Neuronal stem cell (in vitro differentiated cells): ENCODE measurements at regions not wholly inside any gene's neighbourhood (a gene's known extent, or its start where the extent isn't known, plus 50 kb on each side); places are given as distances from the start of the nearest gene placed in this dataset.
"Not testable (repeated sequence)": the region's sequence is repeated elsewhere in the genome, so short reads cannot be mapped to it uniquely, and the experiment has no call there.

Experiments used
- DNase-seq: peaks from one replicate; pipeline ENCODE4 v3.0.0-alpha.2; 2013; ENCODE audit warnings: low spot score
- H2AFZ ChIP-seq: one replicate; pipeline ENCODE4 v1.6.1; 2013; ENCODE audit warnings: mild to moderate bottlenecking, low read length, inconsistent platforms
- H2AK5ac ChIP-seq: 2 replicates; pipeline ENCODE4 v1.6.1; 2013; ENCODE audit warnings: low read depth, mild to moderate bottlenecking, inconsistent platforms, low read length, moderate library complexity, mixed read lengths
- H2BK120ac ChIP-seq: 2 replicates; pipeline ENCODE4 v1.6.1; 2013; ENCODE audit warnings: low read depth, mild to moderate bottlenecking, inconsistent platforms, low read length, moderate library complexity, mixed read lengths
- H2BK12ac ChIP-seq: one replicate; pipeline ENCODE4 v1.6.1; 2013; ENCODE audit warnings: low read length, inconsistent platforms
- H2BK15ac ChIP-seq: 2 replicates; pipeline ENCODE4 v1.6.1; 2013; ENCODE audit warnings: mild to moderate bottlenecking, low read length, inconsistent platforms, mixed read lengths
- H2BK5ac ChIP-seq: one replicate; pipeline ENCODE4 v1.6.1; 2013; ENCODE audit warnings: inconsistent platforms, mild to moderate bottlenecking, low read length, moderate library complexity
- H3K14ac ChIP-seq: one replicate; pipeline ENCODE4 v1.6.1; 2013; ENCODE audit warnings: low read length, inconsistent platforms
- H3K18ac ChIP-seq: 2 replicates; pipeline ENCODE4 v1.6.1; 2013; ENCODE audit warnings: low read length, inconsistent platforms
- H3K23ac ChIP-seq: 2 replicates; pipeline ENCODE4 v1.6.1; 2013; ENCODE audit warnings: low read depth, mild to moderate bottlenecking, mixed read lengths, low read length, inconsistent platforms; ENCODE audit not compliant: poor library complexity
- H3K27ac ChIP-seq: replicated peaks from 3 replicates; pipeline ENCODE4 v1.5.1; 2013; ENCODE audit warnings: low read length, inconsistent platforms
- H3K27me3 ChIP-seq, 3 experiments: 2 replicates each; pipeline ENCODE4 v1.6.1; 2013; ENCODE audit warnings: low read length in 3 of 3, mild to moderate bottlenecking in 2 of 3, inconsistent platforms in 1 of 3, low read depth in 1 of 3, mixed read lengths in 1 of 3, moderate library complexity in 1 of 3; ENCODE audit not compliant: control insufficient read depth in 3 of 3, insufficient read depth in 3 of 3
- H3K36me3 ChIP-seq, 2 donors: replicated peaks in 1 of 2; 2 replicates each; pipeline ENCODE4 v1.6.1; 2013; ENCODE audit warnings: low read length in 2 of 2; ENCODE audit not compliant: control insufficient read depth in 2 of 2, insufficient read depth in 2 of 2
- H3K4ac ChIP-seq: 2 replicates; pipeline ENCODE4 v1.6.1; 2013; ENCODE audit warnings: inconsistent platforms, mild to moderate bottlenecking, low read length, moderate library complexity
- H3K4me1 ChIP-seq, 2 donors: 1 replicate in 1 of 2; 2 replicates in 1 of 2; pipeline ENCODE4 v1.6.1; 2013; ENCODE audit warnings: low read length in 2 of 2, low read depth in 1 of 2; ENCODE audit not compliant: control insufficient read depth in 2 of 2, insufficient read depth in 1 of 2
- H3K4me2 ChIP-seq: one replicate; pipeline ENCODE4 v1.6.1; 2013; ENCODE audit warnings: mild to moderate bottlenecking, low read length, inconsistent platforms; ENCODE audit not compliant: insufficient read depth, poor library complexity, severe bottlenecking
- H3K4me3 ChIP-seq, 2 donors: 2 replicates each; pipeline ENCODE4 v1.5.1; 2013; ENCODE audit warnings: low read length in 2 of 2, mild to moderate bottlenecking in 2 of 2, inconsistent platforms in 1 of 2, moderate library complexity in 1 of 2
- H3K79me1 ChIP-seq: one replicate; pipeline ENCODE4 v1.6.1; 2013; ENCODE audit warnings: low read depth, mild to moderate bottlenecking, inconsistent platforms, low read length, moderate library complexity
- H3K9ac ChIP-seq: one replicate; pipeline ENCODE4 v1.6.1; 2013; ENCODE audit warnings: mild to moderate bottlenecking, low read depth, low read length, inconsistent platforms; ENCODE audit not compliant: poor library complexity
- H3K9me3 ChIP-seq, 2 donors: replicated peaks in 1 of 2; 2 replicates each; pipeline versions ENCODE3 to v1.6.1; 2013; ENCODE audit warnings: low read length in 2 of 2, mild to moderate bottlenecking in 2 of 2, inconsistent platforms in 1 of 2, low read depth in 1 of 2, mixed read lengths in 1 of 2, moderate library complexity in 1 of 2; ENCODE audit not compliant: control insufficient read depth in 2 of 2, insufficient read depth in 1 of 2
- H4K8ac ChIP-seq: one replicate; pipeline ENCODE4 v1.6.1; 2013; ENCODE audit warnings: low read depth, mild to moderate bottlenecking, inconsistent platforms, low read length, moderate library complexity
- H4K91ac ChIP-seq: one replicate; pipeline ENCODE4 v1.6.1; 2013; ENCODE audit warnings: low read length, low read depth, mild to moderate bottlenecking, inconsistent platforms; ENCODE audit not compliant: poor library complexity
- WGBS, 2 donors: extraction: QIAGEN DNeasy Blood & Tissue Kit; methylation state at CpG; one replicate each; pipeline ENCODE4 v1.1.7; 2013; ENCODE audit warnings: missing lambda C conversion rate in 2 of 2, mixed read lengths in 1 of 2; ENCODE audit not compliant: insufficient read length in 2 of 2, insufficient replicate concordance in 1 of 2; ENCODE audit errors: extremely low coverage in 2 of 2; 5-methylcytosine and 5-hydroxymethylcytosine counted together

DNA sequence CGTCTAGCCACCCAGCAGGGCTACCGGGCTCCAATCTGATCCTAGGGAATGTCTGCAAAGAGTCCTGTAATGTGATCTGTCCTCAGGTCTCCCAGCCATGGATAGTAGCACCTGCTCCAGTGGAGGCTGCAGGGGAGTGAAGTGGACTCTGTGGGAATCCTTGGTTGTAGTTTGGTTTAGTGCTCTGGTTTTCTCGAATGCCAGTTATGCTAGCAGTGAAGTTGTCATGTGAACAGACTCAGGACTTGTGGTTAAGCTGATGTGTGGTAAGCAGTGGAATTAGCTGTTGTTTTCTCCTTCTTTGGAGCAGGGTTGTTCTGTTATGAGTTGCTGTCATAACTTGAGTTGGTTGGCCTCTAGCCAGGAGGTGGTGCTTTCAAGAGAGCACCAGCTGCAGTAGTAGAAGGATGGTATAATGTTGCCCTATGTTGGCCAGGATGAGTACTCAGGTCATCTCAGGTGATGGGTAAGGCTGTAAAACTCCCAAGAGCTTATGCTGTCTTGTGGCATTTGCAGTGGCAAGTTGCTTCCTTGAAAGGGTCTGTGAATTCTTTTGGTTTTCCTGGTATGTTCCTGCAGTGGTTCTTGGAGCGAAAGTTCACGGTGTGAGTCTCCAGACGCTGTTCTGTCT lies 390.2 kb downstream of the UTRN start:
- H2BK15ac ChIP-seq: no peak overlapping the region
- no CpG with 5 or more reads among the region's 6 CpGs for WGBS, 2 donors
- H3K27ac ChIP-seq: no peak overlapping the region
- DNase-seq: no peak
- H3K4me2 ChIP-seq: no peak overlapping the region
- no peak overlapping the region for H3K9ac ChIP-seq
- H3K4ac ChIP-seq: no peak overlapping the region
- no peak overlapping the region for H2BK5ac ChIP-seq
- no peak overlapping the region for H3K4me3 ChIP-seq
- no peaks in the 10 kb centered on the region for H3K4me1 ChIP-seq
- no peak overlapping the region for H2AFZ ChIP-seq
- no peak overlapping the region for H3K14ac ChIP-seq
- no peak overlapping the region for H3K23ac ChIP-seq
- peaks cover 0 to 12% of the 10 kb centered on the region in 2 donors for H3K9me3 ChIP-seq
- no peak overlapping the region for H2AK5ac ChIP-seq
- no peaks in the 10 kb centered on the region for H3K27me3 ChIP-seq
- no peak overlapping the region for H2BK120ac ChIP-seq
- no peak overlapping the region for H4K91ac ChIP-seq
- no peak overlapping the region for H4K8ac ChIP-seq
- no peaks in the 10 kb centered on the region for H3K36me3 ChIP-seq
- no peak overlapping the region for H2BK12ac ChIP-seq
- H3K18ac ChIP-seq: no peak overlapping the region
- H3K79me1 ChIP-seq: no peaks in the 10 kb centered on the region

DNA sequence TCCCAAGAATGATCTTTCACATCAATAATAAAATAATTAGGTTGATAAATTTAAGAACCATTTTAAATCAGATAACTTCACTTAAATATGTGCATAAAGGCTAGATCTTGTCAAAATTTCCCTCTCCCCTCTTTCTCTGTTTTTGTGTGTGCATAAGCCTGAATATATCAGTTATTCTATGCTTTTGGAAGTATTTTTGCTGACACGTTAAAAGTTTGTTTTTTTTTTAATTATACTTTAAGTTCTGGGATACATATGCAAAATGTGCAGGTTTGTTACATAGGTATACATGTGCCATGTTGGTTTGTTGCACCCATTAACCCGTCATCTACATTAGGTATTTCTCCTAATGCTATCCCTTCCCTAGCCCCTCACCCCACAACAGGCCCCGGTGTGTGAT lies 391.2 kb downstream of the UTRN start:
- H2AK5ac ChIP-seq, H3K27me3 ChIP-seq, DNase-seq, H3K36me3 ChIP-seq, H2BK12ac ChIP-seq, H2BK5ac ChIP-seq, H3K79me1 ChIP-seq, H4K91ac ChIP-seq, H2BK15ac ChIP-seq, H3K4me3 ChIP-seq, H3K18ac ChIP-seq, H3K4me1 ChIP-seq, H4K8ac ChIP-seq, H3K4me2 ChIP-seq, H3K14ac ChIP-seq, H2BK120ac ChIP-seq, H3K23ac ChIP-seq, H3K4ac ChIP-seq, H3K27ac ChIP-seq, H3K9ac ChIP-seq, H2AFZ ChIP-seq: not testable (repeated sequence)
- WGBS, 2 donors: no CpG with 5 or more reads among the region's 3 CpGs
- peaks cover 0 to 12% of the 10 kb centered on the region in 2 donors for H3K9me3 ChIP-seq

DNA sequence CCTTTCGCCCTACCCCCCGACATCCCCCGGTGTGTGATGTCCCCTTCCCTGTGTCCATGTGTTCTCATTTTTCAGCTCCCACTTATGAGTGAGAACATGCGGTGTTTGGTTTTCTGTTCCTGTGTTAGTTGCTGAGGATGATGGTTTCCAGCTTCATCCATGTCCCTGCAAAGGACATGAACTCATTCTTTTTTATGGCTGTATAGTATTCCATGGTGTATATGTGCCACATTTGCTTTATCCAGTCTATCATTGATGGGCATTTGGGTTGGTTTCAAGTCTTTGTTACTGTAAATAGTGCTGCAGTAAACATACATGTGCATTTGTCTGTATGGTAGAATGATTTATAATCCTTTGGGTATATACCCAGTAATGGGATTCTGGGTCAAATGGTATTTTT lies 392.1 kb downstream of the UTRN start:
- H4K8ac ChIP-seq, H3K18ac ChIP-seq, H3K4ac ChIP-seq, H4K91ac ChIP-seq, H3K27ac ChIP-seq, DNase-seq, H3K14ac ChIP-seq, H2AFZ ChIP-seq, H3K9ac ChIP-seq, H3K27me3 ChIP-seq, H2BK5ac ChIP-seq, H3K23ac ChIP-seq, H2AK5ac ChIP-seq, H3K4me1 ChIP-seq, H3K79me1 ChIP-seq, H3K4me2 ChIP-seq, H2BK12ac ChIP-seq, H2BK15ac ChIP-seq, H2BK120ac ChIP-seq, H3K4me3 ChIP-seq, H3K36me3 ChIP-seq: not testable (repeated sequence)
- H3K9me3 ChIP-seq: peaks cover 0 to 12% of the 10 kb centered on the region in 2 donors
- WGBS, 2 donors: no CpG with 5 or more reads among the region's 4 CpGs

DNA sequence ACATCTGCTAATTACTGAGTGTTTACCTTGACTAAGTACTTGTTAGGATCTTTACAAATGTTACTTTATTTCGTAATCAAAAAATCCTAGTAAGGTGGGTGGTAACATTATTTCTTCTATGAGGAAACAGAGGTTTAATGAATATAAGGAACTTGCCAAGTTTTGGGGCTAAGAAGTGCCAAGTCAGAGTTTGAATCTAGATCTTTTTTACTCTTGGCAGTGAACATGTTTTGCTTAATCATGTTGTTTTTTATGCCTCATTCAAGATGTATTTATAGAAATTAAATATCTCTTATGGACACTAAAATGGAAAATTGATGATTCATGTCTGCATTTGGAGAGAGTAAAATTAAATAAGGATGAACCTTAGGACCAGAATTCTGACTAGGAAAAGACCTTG lies 393.7 kb downstream of the UTRN start:
- Histone ChIP-seq H3K4me2 (no peak overlapping the region), H3K9ac (no peak overlapping the region), H3K23ac (no peak overlapping the region), H2BK120ac (no peak overlapping the region), H3K79me1 (no peaks in the 10 kb centered on the region), H3K27me3 (no peaks in the 10 kb centered on the region), H3K36me3 (peaks cover 0 to 14% of the 10 kb centered on the region in 2 donors), H2BK12ac (no peak overlapping the region), H3K9me3 (peaks cover 0 to 10% of the 10 kb centered on the region in 2 donors), H4K8ac (no peak overlapping the region), H2AFZ (no peak overlapping the region), H2BK5ac (no peak overlapping the region), H2AK5ac (no peak overlapping the region), H3K18ac (no peak overlapping the region), H2BK15ac (no peak overlapping the region), H3K4me1 (no peaks in the 10 kb centered on the region), H4K91ac (no peak overlapping the region), H3K4ac (no peak overlapping the region), H3K14ac (no peak overlapping the region), H3K4me3 (no peak overlapping the region), H3K27ac (no peak overlapping the region)
- DNase-seq: no peak
- no CpG with 5 or more reads among the region's 1 CpG for WGBS, 2 donors
